C4-2B (cell line): ENCODE measurements at regions not wholly inside any gene's neighbourhood (a gene's known extent, or its start where the extent isn't known, plus 50 kb on each side); places are given as distances from the start of the nearest gene placed in this dataset.

Experiments used
- CTCF ChIP-seq: fragments of 450-650 bp; conservative IDR thresholded peaks from 2 replicates; pipeline ENCODE4 v1.5.1; 2017; ENCODE audit warnings: mild to moderate bottlenecking
- ZFX ChIP-seq: fragments of 450-650 bp; IDR thresholded peaks from 2 replicates; pipeline ENCODE4 v1.6.1; 2017

- no peak for TF ChIP-seq CTCF
- no peak for TF ChIP-seq ZFX
These were observed 1564.3 kb upstream of the PRR20A start for GRCh38 chr13:55576389-55576788.
